ENCODE measurements at regions not wholly inside any gene's neighbourhood (a gene's known extent, or its start where the extent isn't known, plus 50 kb on each side); places are given as distances from the start of the nearest gene placed in this dataset.

DNA sequence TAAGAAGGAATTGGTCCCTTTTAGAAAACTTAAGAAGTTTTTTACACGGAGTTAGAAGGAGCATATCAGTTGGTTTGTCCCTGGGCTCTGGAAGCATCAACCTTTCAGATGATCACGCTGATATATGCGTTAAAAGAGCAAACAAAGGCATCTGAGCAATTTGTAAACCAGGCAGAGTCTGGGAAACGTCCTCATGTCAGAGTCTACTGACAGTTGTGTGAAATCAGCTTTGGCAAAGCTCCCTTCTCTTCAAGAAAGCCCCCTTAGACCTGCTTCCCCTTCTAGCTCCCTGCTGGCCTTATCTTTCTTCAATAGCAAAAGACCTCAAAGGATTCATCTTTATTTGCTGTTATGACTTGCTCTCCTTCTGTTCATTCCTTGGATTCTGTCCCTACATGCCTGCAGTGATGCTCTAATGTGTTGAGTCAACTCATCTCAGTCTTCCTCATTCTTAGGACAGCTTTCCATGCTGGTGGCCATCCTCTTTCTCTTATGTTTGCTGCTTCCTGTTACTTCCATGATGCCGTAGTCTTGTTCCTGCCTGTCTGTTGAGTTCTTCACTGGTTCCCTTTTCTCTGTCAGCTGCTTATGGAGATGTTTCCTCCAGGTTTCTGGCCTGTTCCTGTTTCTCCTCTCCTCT is 106.5 kb upstream of the BMPER start:
- intact Hi-C loops (cut with micrococcal nuclease) = no loop called here
- Histone ChIP-seq H3K4me1 (replicated peaks in 1 of 2; ENCODE audit: control insufficient read depth in 2 of 2, insufficient read depth in 2 of 2, low read length in 2 of 2) (no peaks in the 10 kb centered on the region), H3K4me2 (ENCODE audit: insufficient read depth, low read length) (no peak overlapping the region), H3K9ac (ENCODE audit: insufficient read depth in 1 of 2, low read depth in 2 of 2, low read length in 2 of 2) (no peak overlapping the region), H3K9me3 (replicated peaks; ENCODE audit: control insufficient read depth, insufficient read depth, low read depth, low read length) (no peaks in the 10 kb centered on the region), H3K79me2 (ENCODE audit: control insufficient read depth, insufficient read depth, low read length) (no peaks in the 10 kb centered on the region), H4K20me1 (replicated peaks; ENCODE audit: control insufficient read depth, insufficient read depth, low read length) (no peaks in the 10 kb centered on the region), H3K36me3 (ENCODE audit: control insufficient read depth, insufficient read depth, low read length) (no peaks in the 10 kb centered on the region), H3K4me3 (no peak overlapping the region), H3K27me3 (ENCODE audit: control insufficient read depth in 2 of 2, insufficient read depth in 2 of 2, low read length in 2 of 2) (no peaks in the 10 kb centered on the region), H3K9me1 (ENCODE audit: control insufficient read depth, insufficient read depth, low read length) (no peaks in the 10 kb centered on the region), H3K27ac (ENCODE audit: extremely low read depth, low read depth, low read length) (no peak overlapping the region), H2AFZ (ENCODE audit: low read depth, low read length) (no peak overlapping the region)
- ChIA-PET CTCF (ENCODE audit: low intra/inter-chr PET ratio) (no interaction called here), POLR2A (interaction anchor here (0.6 kb wide), 1 partner anchor 608 kb away, joined by 4 read pairs; no protein-coding TSS in a partner anchor)
- FAIRE-seq = no peak
- in situ Hi-C loops (cut with MboI) = no loop called here
- WGBS (ENCODE audit: insufficient coverage, low coverage, missing lambda C conversion rate) = 0% methylated on average over 5 of the region's 5 CpGs
- no TSS peak for BruUV-seq (replicated peaks)
- TF ChIP-seq ZNF175 (CRISPR knock-in tag; IDR thresholded peaks at IDR 0.05; ENCODE audit: low read depth) (no peak), PHB (CRISPR knock-in tag; IDR thresholded peaks at IDR 0.05) (no peak), ZNF561 (CRISPR knock-in tag; conservative IDR thresholded peaks at IDR 0.05) (no peak), MCM3 (IDR thresholded peaks at IDR 0.05) (no peak), HDAC1 (IDR thresholded peaks at IDR 0.05) (no peak), MXI1 (IDR thresholded peaks at IDR 0.05; ENCODE audit: low read depth, low read length) (no peak), STAG1 (CRISPR knock-in tag; IDR thresholded peaks at IDR 0.05; ENCODE audit: borderline replicate concordance) (no peak), RFX7 (CRISPR knock-in tag; IDR thresholded peaks at IDR 0.05) (no peak), BCL6 (CRISPR knock-in tag; IDR thresholded peaks at IDR 0.05) (no peak), ZSCAN29 (IDR thresholded peaks at IDR 0.05) (no peak), HLTF (IDR thresholded peaks at IDR 0.05) (no peak), PHB2 (IDR thresholded peaks at IDR 0.05; ENCODE audit: low read depth) (no peak), TEAD2 (tag; IDR thresholded peaks at IDR 0.05) (no peak), ZNF778 (CRISPR knock-in tag; IDR thresholded peaks at IDR 0.05) (no peak)
- TF ChIP-seq, protein P1, sequence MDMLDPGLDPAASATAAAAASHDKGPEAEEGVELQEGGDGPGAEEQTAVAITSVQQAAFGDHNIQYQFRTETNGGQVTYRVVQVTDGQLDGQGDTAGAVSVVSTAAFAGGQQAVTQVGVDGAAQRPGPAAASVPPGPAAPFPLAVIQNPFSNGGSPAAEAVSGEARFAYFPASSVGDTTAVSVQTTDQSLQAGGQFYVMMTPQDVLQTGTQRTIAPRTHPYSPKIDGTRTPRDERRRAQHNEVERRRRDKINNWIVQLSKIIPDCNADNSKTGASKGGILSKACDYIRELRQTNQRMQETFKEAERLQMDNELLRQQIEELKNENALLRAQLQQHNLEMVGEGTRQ (CRISPR knock-in tag; IDR thresholded peaks at IDR 0.05) = no peak
- TF ChIP-seq, protein P2, sequence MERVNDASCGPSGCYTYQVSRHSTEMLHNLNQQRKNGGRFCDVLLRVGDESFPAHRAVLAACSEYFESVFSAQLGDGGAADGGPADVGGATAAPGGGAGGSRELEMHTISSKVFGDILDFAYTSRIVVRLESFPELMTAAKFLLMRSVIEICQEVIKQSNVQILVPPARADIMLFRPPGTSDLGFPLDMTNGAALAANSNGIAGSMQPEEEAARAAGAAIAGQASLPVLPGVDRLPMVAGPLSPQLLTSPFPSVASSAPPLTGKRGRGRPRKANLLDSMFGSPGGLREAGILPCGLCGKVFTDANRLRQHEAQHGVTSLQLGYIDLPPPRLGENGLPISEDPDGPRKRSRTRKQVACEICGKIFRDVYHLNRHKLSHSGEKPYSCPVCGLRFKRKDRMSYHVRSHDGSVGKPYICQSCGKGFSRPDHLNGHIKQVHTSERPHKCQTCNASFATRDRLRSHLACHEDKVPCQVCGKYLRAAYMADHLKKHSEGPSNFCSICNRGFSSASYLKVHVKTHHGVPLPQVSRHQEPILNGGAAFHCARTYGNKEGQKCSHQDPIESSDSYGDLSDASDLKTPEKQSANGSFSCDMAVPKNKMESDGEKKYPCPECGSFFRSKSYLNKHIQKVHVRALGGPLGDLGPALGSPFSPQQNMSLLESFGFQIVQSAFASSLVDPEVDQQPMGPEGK (CRISPR knock-in tag; IDR thresholded peaks at IDR 0.05; ENCODE audit: borderline replicate concordance) = no peak
- TF ChIP-seq, protein P3, sequence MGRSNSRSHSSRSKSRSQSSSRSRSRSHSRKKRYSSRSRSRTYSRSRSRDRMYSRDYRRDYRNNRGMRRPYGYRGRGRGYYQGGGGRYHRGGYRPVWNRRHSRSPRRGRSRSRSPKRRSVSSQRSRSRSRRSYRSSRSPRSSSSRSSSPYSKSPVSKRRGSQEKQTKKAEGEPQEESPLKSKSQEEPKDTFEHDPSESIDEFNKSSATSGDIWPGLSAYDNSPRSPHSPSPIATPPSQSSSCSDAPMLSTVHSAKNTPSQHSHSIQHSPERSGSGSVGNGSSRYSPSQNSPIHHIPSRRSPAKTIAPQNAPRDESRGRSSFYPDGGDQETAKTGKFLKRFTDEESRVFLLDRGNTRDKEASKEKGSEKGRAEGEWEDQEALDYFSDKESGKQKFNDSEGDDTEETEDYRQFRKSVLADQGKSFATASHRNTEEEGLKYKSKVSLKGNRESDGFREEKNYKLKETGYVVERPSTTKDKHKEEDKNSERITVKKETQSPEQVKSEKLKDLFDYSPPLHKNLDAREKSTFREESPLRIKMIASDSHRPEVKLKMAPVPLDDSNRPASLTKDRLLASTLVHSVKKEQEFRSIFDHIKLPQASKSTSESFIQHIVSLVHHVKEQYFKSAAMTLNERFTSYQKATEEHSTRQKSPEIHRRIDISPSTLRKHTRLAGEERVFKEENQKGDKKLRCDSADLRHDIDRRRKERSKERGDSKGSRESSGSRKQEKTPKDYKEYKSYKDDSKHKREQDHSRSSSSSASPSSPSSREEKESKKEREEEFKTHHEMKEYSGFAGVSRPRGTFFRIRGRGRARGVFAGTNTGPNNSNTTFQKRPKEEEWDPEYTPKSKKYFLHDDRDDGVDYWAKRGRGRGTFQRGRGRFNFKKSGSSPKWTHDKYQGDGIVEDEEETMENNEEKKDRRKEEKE (IDR thresholded peaks at IDR 0.05; ENCODE audit: borderline replicate concordance in 1 of 2, control insufficient read depth in 1 of 2, low read depth in 2 of 2, low read length in 1 of 2) = no peak
- no peak for ATAC-seq
- DNase-seq (ENCODE audit: extremely low read depth in 1 of 4, low spot score in 3 of 4) = no peak
